SK-N-MC (cell line): ENCODE measurements at regions not wholly inside any gene's neighbourhood (a gene's known extent, or its start where the extent isn't known, plus 50 kb on each side); places are given as distances from the start of the nearest gene placed in this dataset.
"Not testable (repeated sequence)": the region's sequence is repeated elsewhere in the genome, so short reads cannot be mapped to it uniquely, and the experiment has no call there.

Experiments used
- DNase-seq: peaks from one replicate; pipeline ENCODE4 v3.0.0-alpha.2; 2011; ENCODE audit warnings: low read depth, low spot score
- H3K27ac ChIP-seq: fragments of 200-600 bp; sonication (generic); 2 replicates; pipeline ENCODE4 v1.5.1; 2016; ENCODE audit warnings: mixed run types
- H3K36me3 ChIP-seq: fragments of 200-600 bp; sonication (generic); 2 replicates; pipeline ENCODE4 v1.6.1; 2017; ENCODE audit warnings: antibody characterized with exemption, low read length, mixed read lengths; ENCODE audit not compliant: insufficient read depth
- H3K4me3 ChIP-seq: fragments of 200-600 bp; sonication (generic); 2 replicates; pipeline ENCODE4 v1.5.1; 2016
- H3K9ac ChIP-seq: fragments of 200-600 bp; sonication (generic); 2 replicates; pipeline ENCODE4 v1.8.0; 2017; ENCODE audit warnings: mixed run types, mixed read lengths; ENCODE audit not compliant: insufficient read length
- H3K9me3 ChIP-seq: fragments of 200-600 bp; sonication (generic); 2 replicates; pipeline ENCODE4 v1.6.1; 2017; ENCODE audit warnings: low read depth, mild to moderate bottlenecking, antibody characterized with exemption, low read length, moderate library complexity, mixed read lengths
- EZH2 ChIP-seq: fragments of 200-600 bp; sonication (generic); IDR thresholded peaks from one replicate; pipeline ENCODE4 v1.6.1; 2017; ENCODE audit warnings: antibody characterized with exemption
- FOXP2 ChIP-seq: optimal IDR thresholded peaks from 2 replicates; pipeline ENCODE3; 2011; ENCODE audit warnings: mild to moderate bottlenecking, moderate library complexity; ENCODE audit not compliant: insufficient read depth; ENCODE audit errors: extremely low read length, control extremely low read depth
- POLR2AphosphoS5 ChIP-seq: IDR thresholded peaks from 2 replicates; pipeline ENCODE4 v1.6.1; 2012; ENCODE audit warnings: mild to moderate bottlenecking, low read depth, low read length, borderline replicate concordance

DNA sequence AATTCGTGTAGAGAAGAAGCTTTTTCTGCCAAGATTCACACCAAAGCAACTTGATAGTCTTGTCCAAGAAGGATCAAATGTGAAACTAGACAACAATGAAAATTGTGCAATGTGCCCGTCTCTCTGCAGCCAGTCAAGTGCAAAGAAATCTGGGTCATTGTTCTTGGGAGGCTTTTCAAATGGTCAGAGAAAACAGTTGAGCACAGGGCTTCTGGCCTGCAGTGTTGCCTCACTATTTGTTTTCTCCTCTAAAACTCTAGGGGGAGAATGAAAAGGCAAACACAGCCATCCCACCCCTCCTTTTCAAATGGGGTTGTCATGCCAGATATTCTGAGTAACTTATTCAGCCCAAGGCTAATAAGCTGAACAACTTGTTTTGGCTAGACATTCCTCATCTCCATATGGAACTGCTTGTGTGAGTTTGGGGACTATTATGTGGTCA, 417.6 kb upstream of the CDIN1 start:
- DNase-seq = no peak
- Histone ChIP-seq H3K36me3 (no peaks in the 10 kb centered on the region), H3K4me3 (no peak overlapping the region), H3K9ac (no peak overlapping the region), H3K27ac (no peak overlapping the region), H3K9me3 (no peaks in the 10 kb centered on the region)
- TF ChIP-seq POLR2AphosphoS5 (no peak), FOXP2 (no peak), EZH2 (no peak)

GRCh38 chr15:36163983-36164382, 415.4 kb upstream of the CDIN1 start:
- not testable (repeated sequence) for H3K4me3 ChIP-seq, H3K27ac ChIP-seq, H3K9ac ChIP-seq, DNase-seq, H3K36me3 ChIP-seq, H3K9me3 ChIP-seq

- Histone ChIP-seq H3K36me3 (no peaks in the 10 kb centered on the region), H3K9ac (no peak overlapping the region), H3K9me3 (no peaks in the 10 kb centered on the region), H3K27ac (no peak overlapping the region), H3K4me3 (no peak overlapping the region)
- TF ChIP-seq EZH2 (no peak), FOXP2 (no peak), POLR2AphosphoS5 (no peak)
- DNase-seq = no peak
Measured at GRCh38 chr15:36172955-36173354, 406.5 kb upstream of the CDIN1 start.

DNA sequence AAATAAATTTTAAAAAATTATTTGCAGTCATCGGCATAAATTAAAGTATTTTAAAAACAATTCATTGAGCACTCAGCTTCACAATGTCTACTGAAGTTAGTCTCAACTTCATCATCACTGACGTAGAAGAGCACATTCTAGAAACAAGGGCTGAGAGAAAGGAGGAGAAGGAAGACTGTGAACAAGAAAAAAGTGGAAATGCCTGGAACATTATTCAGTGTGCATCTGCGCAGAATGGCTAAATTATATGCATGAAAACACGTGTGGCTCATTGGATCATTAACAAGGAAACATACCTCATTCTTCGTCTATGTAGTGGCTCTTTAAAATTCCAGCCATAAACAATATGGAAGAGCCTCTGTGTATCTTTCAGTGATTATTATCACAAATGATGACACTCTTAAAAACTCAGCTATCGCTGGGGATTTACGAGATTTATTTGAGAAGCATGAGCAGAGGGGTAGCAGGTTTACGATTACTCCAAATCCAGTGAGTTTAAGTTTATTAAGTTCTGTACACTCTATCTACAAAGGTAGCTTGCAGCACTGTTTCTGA, 404.2 kb upstream of the CDIN1 start:
- Histone ChIP-seq H3K36me3 (no peaks in the 10 kb centered on the region), H3K9me3 (no peaks in the 10 kb centered on the region), H3K9ac (no peak overlapping the region), H3K27ac (no peak overlapping the region), H3K4me3 (no peak overlapping the region)
- no peak for DNase-seq
- no peak for TF ChIP-seq EZH2
- no peak for TF ChIP-seq FOXP2
- no peak for TF ChIP-seq POLR2AphosphoS5

DNA sequence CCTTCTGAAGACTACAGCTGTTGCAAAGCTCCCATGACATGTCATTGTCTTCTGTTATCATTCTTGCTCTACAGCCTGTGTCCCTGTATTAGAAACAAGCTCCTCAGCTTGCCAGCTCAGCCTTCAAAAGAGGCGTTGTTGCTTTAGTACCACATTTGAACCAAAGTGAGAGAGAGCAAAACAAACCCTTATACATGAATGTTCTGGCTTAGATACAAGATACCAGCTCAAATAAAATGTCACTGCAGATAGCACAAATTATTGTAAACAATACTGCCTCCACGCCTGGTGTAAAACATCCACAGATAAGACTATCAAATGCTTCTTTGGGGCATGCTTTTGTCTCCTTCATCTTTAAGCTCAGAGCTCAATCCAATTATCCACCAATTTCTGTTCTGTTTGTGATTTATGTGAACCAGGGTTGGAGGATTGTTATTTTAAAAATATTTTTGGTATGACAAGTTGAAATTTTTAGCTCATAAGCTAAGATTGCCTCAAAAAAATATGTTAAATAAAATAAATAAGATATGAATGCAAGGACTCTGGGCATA, 403.6 kb upstream of the CDIN1 start:
- H3K36me3 ChIP-seq = no peaks in the 10 kb centered on the region
- no peak overlapping the region for H3K9ac ChIP-seq
- DNase-seq = no peak
- TF ChIP-seq FOXP2 (no peak), EZH2 (no peak), POLR2AphosphoS5 (no peak)
- H3K27ac ChIP-seq = no peak overlapping the region
- H3K9me3 ChIP-seq = no peaks in the 10 kb centered on the region
- no peak overlapping the region for H3K4me3 ChIP-seq

- Histone ChIP-seq H3K27ac (no peak overlapping the region), H3K9ac (no peak overlapping the region), H3K36me3 (no peaks in the 10 kb centered on the region)
Measured at GRCh38 chr15:36177590-36178302, 401.7 kb upstream of the CDIN1 start.

DNA sequence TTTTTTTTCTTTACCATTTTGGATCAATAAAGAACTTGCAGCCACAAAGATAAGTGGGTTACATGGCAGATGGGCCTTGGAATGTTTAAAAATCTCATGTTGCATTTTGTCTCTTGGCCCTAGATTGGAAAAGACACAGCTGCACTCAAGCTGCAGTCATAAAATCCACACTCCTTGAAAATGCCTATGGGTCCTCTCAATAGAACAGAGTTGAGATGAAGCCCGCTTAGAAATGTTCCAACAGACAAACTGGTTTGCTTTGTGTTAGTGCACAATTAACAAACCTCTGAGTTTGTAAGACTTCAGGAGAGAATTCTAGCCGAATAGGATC, 401.2 kb upstream of the CDIN1 start:
- Histone ChIP-seq H3K9ac (no peak overlapping the region), H3K4me3 (no peak overlapping the region), H3K27ac (no peak overlapping the region), H3K36me3 (no peaks in the 10 kb centered on the region), H3K9me3 (no peaks in the 10 kb centered on the region)
- TF ChIP-seq POLR2AphosphoS5 = no peak
- no peak for TF ChIP-seq FOXP2
- TF ChIP-seq EZH2 = no peak
- no peak for DNase-seq

More at GRCh38 chr15:36177590-36178302, 401.7 kb upstream of the CDIN1 start:
- Histone ChIP-seq H3K9me3 (no peaks in the 10 kb centered on the region), H3K4me3 (no peak overlapping the region)
- TF ChIP-seq POLR2AphosphoS5 = no peak
- TF ChIP-seq EZH2 = no peak
- no peak for TF ChIP-seq FOXP2
- no peak for DNase-seq

GRCh38 chr15:36183201-36183600, 396.2 kb upstream of the CDIN1 start:
- no peak overlapping the region for H3K27ac ChIP-seq
- no peak overlapping the region for H3K9ac ChIP-seq
- H3K4me3 ChIP-seq = no peak overlapping the region

GRCh38 chr15:36185438-36185837, 394.0 kb upstream of the CDIN1 start:
- TF ChIP-seq FOXP2 = no peak
- Histone ChIP-seq H3K27ac (no peak overlapping the region), H3K4me3 (no peak overlapping the region), H3K36me3 (no peaks in the 10 kb centered on the region), H3K9ac (no peak overlapping the region), H3K9me3 (no peaks in the 10 kb centered on the region)
- no peak for DNase-seq

More at GRCh38 chr15:36183201-36183600, 396.2 kb upstream of the CDIN1 start:
- no peaks in the 10 kb centered on the region for H3K36me3 ChIP-seq
- H3K9me3 ChIP-seq = no peaks in the 10 kb centered on the region
- no peak for DNase-seq
- no peak for TF ChIP-seq EZH2
- no peak for TF ChIP-seq POLR2AphosphoS5
- TF ChIP-seq FOXP2 = no peak
